ENCODE measurements at regions not wholly inside any gene's neighbourhood (a gene's known extent, or its start where the extent isn't known, plus 50 kb on each side); places are given as distances from the start of the nearest gene placed in this dataset.
"Not testable (repeated sequence)": the region's sequence is repeated elsewhere in the genome, so short reads cannot be mapped to it uniquely, and the experiment has no call there.

DNA sequence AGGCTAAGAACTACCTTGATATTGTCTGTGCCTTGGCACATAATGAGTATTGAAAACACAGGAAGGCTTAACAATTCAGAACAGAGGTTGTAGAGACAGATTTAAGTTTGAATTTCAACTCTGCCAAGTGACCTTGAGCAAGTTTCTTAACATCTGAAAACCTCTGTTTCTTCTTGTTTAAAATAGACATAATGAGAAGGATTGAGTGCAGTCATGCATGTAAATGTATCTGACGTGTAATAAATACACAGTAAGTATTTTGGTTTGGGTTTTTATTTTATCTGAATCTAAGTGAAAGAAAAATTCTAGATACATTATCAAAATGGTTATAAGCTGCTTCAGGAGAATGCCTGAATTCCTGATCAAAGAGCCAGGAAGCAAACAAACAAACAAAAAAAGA, 111.9 kb downstream of the ANXA5 start:
- no peak for DNase-seq (ENCODE audit: low spot score in 2 of 2)
- Histone ChIP-seq H3K27me3 (no peaks in the 10 kb centered on the region), H3K9me3 (no peaks in the 10 kb centered on the region), H3K4me1 (no peaks in the 10 kb centered on the region), H3K36me3 (no peaks in the 10 kb centered on the region), H3K27ac (no peak overlapping the region), H3K4me3 (no peak overlapping the region)
- no peak for TF ChIP-seq CTCF (IDR thresholded peaks at IDR 0.05)
- TF ChIP-seq EP300 (IDR thresholded peaks at IDR 0.05): no peak
- no peak for TF ChIP-seq POLR2AphosphoS5 (IDR thresholded peaks at IDR 0.05)
- TF ChIP-seq POLR2A (IDR thresholded peaks at IDR 0.05): no peak
- WGBS: 63% methylated on average over 1 of the region's 1 CpG

GRCh38 chr4:121583396-121583795, 113.4 kb downstream of the ANXA5 start:
- TF ChIP-seq POLR2AphosphoS5 (IDR thresholded peaks at IDR 0.05) (no peak), POLR2A (IDR thresholded peaks at IDR 0.05) (no peak), EP300 (IDR thresholded peaks at IDR 0.05) (no peak), CTCF (IDR thresholded peaks at IDR 0.05) (no peak)
- no peak for DNase-seq (ENCODE audit: low spot score in 2 of 2)
- no peaks in the 10 kb centered on the region for H3K9me3 ChIP-seq
- H3K27ac ChIP-seq: no peak overlapping the region
- H3K27me3 ChIP-seq: no peaks in the 10 kb centered on the region
- WGBS: 81% methylated on average over 3 of the region's 3 CpGs
- no peak overlapping the region for H3K4me3 ChIP-seq
- no peaks in the 10 kb centered on the region for H3K4me1 ChIP-seq
- H3K36me3 ChIP-seq: no peaks in the 10 kb centered on the region

DNA sequence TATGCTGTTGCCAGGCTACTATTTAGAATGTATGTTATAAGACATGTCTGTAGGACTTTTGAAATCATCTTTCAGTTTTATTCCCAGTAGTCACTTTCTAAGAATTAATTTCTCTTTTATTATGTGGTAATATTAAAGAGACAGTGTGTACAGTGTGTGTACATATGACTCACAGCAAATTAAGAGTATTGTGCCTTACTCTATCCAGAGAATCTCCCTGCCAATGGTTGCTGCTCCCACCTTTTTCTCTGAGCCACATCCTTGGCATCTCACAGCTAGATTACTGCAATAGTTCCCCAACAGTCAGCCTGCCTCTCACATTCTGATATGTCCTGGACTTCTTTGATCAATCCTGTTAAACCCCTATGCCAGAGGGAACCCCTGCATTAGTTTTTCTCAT, 114.5 kb downstream of the ANXA5 start:
- TF ChIP-seq CTCF (IDR thresholded peaks at IDR 0.05): no peak
- no peak for TF ChIP-seq POLR2A (IDR thresholded peaks at IDR 0.05)
- TF ChIP-seq POLR2AphosphoS5 (IDR thresholded peaks at IDR 0.05): no peak
- no peak for TF ChIP-seq EP300 (IDR thresholded peaks at IDR 0.05)
- no peak for DNase-seq (ENCODE audit: low spot score in 2 of 2)
- Histone ChIP-seq H3K27me3 (no peaks in the 10 kb centered on the region), H3K9me3 (no peaks in the 10 kb centered on the region), H3K4me1 (no peaks in the 10 kb centered on the region), H3K4me3 (no peak overlapping the region), H3K36me3 (no peaks in the 10 kb centered on the region), H3K27ac (no peak overlapping the region)

DNA sequence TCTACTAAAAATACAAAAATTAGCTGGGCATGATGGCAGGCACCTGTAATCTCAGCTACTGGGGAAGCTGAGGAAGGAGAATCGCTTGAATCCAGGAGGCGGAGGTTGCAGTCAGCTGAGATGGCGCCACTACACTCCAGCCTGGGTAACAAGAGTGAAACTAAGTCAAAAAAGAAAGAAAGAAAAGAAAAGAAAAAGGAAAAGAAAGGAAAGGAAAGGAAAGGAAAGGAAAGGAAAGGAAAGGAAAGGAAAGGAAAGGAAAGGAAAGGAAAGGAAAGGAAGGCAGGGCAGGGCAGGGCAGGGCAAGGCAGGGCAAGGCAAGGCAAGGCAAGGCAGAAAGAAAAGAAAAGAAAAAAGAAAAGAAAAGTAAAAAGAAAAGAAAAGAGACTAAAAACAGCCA, 121.4 kb downstream of the ANXA5 start:
- not testable (repeated sequence) for H3K4me1 ChIP-seq; H3K36me3 ChIP-seq; DNase-seq (ENCODE audit: low spot score in 2 of 2); H3K27ac ChIP-seq; H3K9me3 ChIP-seq; H3K4me3 ChIP-seq; H3K27me3 ChIP-seq
- WGBS: 96% methylated on average over 3 of the region's 3 CpGs

- H3K4me1 ChIP-seq: no peaks in the 10 kb centered on the region
- TF ChIP-seq CTCF (IDR thresholded peaks at IDR 0.05): no peak
- no peak for TF ChIP-seq POLR2AphosphoS5 (IDR thresholded peaks at IDR 0.05)
- TF ChIP-seq POLR2A (IDR thresholded peaks at IDR 0.05): no peak
- TF ChIP-seq EP300 (IDR thresholded peaks at IDR 0.05): no peak
- no peaks in the 10 kb centered on the region for H3K27me3 ChIP-seq
- no peak overlapping the region for H3K27ac ChIP-seq
- DNase-seq (ENCODE audit: low spot score in 2 of 2): no peak
- no peaks in the 10 kb centered on the region for H3K36me3 ChIP-seq
- H3K9me3 ChIP-seq: no peaks in the 10 kb centered on the region
- no peak overlapping the region for H3K4me3 ChIP-seq
Observed at GRCh38 chr4:121574618-121575017, 122.2 kb downstream of the ANXA5 start.

GRCh38 chr4:121567748-121568147, 129.0 kb downstream of the ANXA5 start:
- Histone ChIP-seq H3K27ac (no peak overlapping the region), H3K27me3 (no peaks in the 10 kb centered on the region), H3K4me1 (no peaks in the 10 kb centered on the region), H3K36me3 (no peaks in the 10 kb centered on the region), H3K4me3 (no peak overlapping the region), H3K9me3 (no peaks in the 10 kb centered on the region)
- no peak for TF ChIP-seq CTCF (IDR thresholded peaks at IDR 0.05)
- TF ChIP-seq POLR2AphosphoS5 (IDR thresholded peaks at IDR 0.05): no peak
- no peak for TF ChIP-seq POLR2A (IDR thresholded peaks at IDR 0.05)
- no peak for TF ChIP-seq EP300 (IDR thresholded peaks at IDR 0.05)
- no peak for DNase-seq (ENCODE audit: low spot score in 2 of 2)
- 81% methylated on average over 3 of the region's 4 CpGs for WGBS

All from suprapubic skin (tissue), 4 donors.